ENCODE measurements at regions not wholly inside any gene's neighbourhood (a gene's known extent, or its start where the extent isn't known, plus 50 kb on each side); places are given as distances from the start of the nearest gene placed in this dataset.

DNA sequence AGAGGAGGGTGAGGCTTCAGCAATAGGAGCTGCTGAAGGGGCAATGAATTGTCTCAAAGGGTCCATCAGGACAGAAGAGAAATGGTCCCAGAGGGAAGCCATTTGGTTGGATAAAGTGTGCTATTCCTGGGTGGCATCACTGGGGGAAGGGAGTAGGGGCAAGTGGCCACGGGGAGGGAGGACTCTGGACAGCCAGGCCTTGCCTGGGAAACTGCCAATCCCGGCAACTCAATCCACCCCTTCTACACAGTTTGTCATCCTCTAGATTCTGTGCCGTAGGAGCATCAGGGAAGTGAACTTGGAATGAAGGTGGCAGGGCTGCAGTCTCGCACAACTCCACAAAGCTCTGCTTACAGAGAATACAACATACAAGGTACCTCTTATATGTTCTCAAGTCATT, 59.5 kb upstream of the RIPOR2 start:
- ATAC-seq (ENCODE audit: low read depth) (no peak), DNase-seq (no peak)
- POLR2A ChIA-PET, result interaction anchor here (0.6 to 2.6 kb wide), 4 partner anchors 10 to 133 kb away, joined by 4 to 10 read pairs (median 5); partner anchors contain the start of gene RIPOR2
- Mint-ChIP-seq H3K27me3 (no peaks in the 10 kb centered on the region), H3K27ac (peak overlapping the region; percentile 68), H3K4me1 (peaks cover 82% of the 10 kb centered on the region), H3K9me3 (ENCODE audit: insufficient read depth) (no peaks in the 10 kb centered on the region), H3K4me3 (no peak overlapping the region)
- H3K36me3 ChIP-seq (replicated peaks in 1 of 2; ENCODE audit: control extremely low read depth in 1 of 2, control insufficient read depth in 1 of 2, extremely low read depth in 1 of 2, insufficient read depth in 2 of 2, low read length in 1 of 2), result no peaks in the 10 kb centered on the region
- H3K9me3 ChIP-seq (ENCODE audit: control extremely low read depth in 1 of 3, control insufficient read depth in 2 of 3, insufficient read depth in 1 of 3, low read length in 2 of 3), result no peaks in the 10 kb centered on the region
- H3K4me2 ChIP-seq (replicated peaks; ENCODE audit: low read depth, low read length, poor library complexity, severe bottlenecking), result no peak overlapping the region
- H3K4me1 ChIP-seq (ENCODE audit: control insufficient read depth in 2 of 2, insufficient read depth in 2 of 2, low read length in 2 of 2), result peaks cover 59 to 64% of the 10 kb centered on the region in 2 donors
- TF ChIP-seq, protein P1, sequence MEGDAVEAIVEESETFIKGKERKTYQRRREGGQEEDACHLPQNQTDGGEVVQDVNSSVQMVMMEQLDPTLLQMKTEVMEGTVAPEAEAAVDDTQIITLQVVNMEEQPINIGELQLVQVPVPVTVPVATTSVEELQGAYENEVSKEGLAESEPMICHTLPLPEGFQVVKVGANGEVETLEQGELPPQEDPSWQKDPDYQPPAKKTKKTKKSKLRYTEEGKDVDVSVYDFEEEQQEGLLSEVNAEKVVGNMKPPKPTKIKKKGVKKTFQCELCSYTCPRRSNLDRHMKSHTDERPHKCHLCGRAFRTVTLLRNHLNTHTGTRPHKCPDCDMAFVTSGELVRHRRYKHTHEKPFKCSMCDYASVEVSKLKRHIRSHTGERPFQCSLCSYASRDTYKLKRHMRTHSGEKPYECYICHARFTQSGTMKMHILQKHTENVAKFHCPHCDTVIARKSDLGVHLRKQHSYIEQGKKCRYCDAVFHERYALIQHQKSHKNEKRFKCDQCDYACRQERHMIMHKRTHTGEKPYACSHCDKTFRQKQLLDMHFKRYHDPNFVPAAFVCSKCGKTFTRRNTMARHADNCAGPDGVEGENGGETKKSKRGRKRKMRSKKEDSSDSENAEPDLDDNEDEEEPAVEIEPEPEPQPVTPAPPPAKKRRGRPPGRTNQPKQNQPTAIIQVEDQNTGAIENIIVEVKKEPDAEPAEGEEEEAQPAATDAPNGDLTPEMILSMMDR (IDR thresholded peaks at IDR 0.05), result no peak
- TF ChIP-seq EZH2 (IDR thresholded peaks at IDR 0.05; ENCODE audit: borderline replicate concordance, insufficient read depth, low read depth, low read length, poor library complexity, severe bottlenecking), result no peak
- CTCF ChIA-PET, result interaction anchor here (0.9 to 11.4 kb wide), 10 partner anchors 12 to 139 kb away, joined by 3 to 465 read pairs (median 7); partner anchors contain the start of gene RIPOR2
- H3K9ac ChIP-seq (ENCODE audit: low read length), result no peak overlapping the region
- intact Hi-C loops (cut with micrococcal nuclease), result no loop called here
- no peak overlapping the region for H3K4me3 ChIP-seq (ENCODE audit: control extremely low read depth in 1 of 5, extremely low read depth in 1 of 5, insufficient read depth in 1 of 5, low read depth in 2 of 5, low read length in 4 of 5)
- H2AFZ ChIP-seq (ENCODE audit: insufficient read depth, low read depth, low read length, poor library complexity, severe bottlenecking), result no peak overlapping the region
- H3K27ac ChIP-seq (ENCODE audit: low read length in 2 of 2), result no peak overlapping the region
- WGBS (ENCODE audit: insufficient coverage), result no CpG with 5 or more reads among the region's 4 CpGs
- H3K27me3 ChIP-seq (replicated peaks in 1 of 4; ENCODE audit: control extremely low read depth in 1 of 4, control insufficient read depth in 3 of 4, insufficient read depth in 4 of 4, low read length in 3 of 4), result no peaks in the 10 kb centered on the region
- peaks cover 99% of the 10 kb centered on the region for H3K79me2 ChIP-seq (ENCODE audit: control insufficient read depth, insufficient read depth, low read length)
- H4K20me1 ChIP-seq (ENCODE audit: control insufficient read depth, insufficient read depth, low read length, poor library complexity, severe bottlenecking), result no peaks in the 10 kb centered on the region

DNA sequence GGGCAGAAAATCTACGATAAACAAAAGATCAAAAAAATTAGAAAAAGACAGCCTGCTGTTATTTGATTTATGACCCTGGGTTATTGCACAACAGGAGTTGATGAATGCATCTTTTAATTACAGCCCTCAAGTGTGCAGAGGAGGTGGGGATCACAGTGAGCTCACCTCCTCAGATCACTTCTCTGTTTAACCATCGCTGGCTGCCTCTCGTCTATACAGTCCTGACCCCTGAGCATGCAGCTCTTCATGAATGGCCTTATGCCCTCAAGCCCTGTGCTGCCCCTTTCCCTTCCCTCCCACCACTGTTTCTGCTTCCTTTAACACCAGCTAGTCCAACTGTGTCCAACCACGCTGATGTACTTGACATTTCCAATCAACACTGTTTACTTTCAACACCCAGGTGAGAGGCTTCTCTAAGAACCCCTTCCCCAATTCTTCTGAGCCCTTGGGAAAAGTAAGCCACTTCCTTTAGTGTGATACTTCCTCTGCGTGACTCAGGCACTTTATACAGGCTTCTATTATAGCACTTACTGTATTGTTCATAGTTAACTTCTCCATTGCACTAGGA, 60.6 kb upstream of the RIPOR2 start:
- no peaks in the 10 kb centered on the region for H4K20me1 ChIP-seq (ENCODE audit: control insufficient read depth, insufficient read depth, low read length, poor library complexity, severe bottlenecking)
- H3K4me2 ChIP-seq (replicated peaks; ENCODE audit: low read depth, low read length, poor library complexity, severe bottlenecking), result peak overlapping the region; percentile 64
- H3K79me2 ChIP-seq (ENCODE audit: control insufficient read depth, insufficient read depth, low read length), result peaks cover 99% of the 10 kb centered on the region
- peak; percentile 46 for DNase-seq
- Mint-ChIP-seq H3K9me3 (ENCODE audit: insufficient read depth) (no peaks in the 10 kb centered on the region), H3K4me1 (peaks cover 76% of the 10 kb centered on the region), H3K4me3 (peak overlapping the region; percentile 66), H3K27ac (peak overlapping the region; percentile 89), H3K27me3 (no peaks in the 10 kb centered on the region)
- CTCF ChIA-PET, result interaction anchor here (0.6 to 11.4 kb wide), 12 partner anchors 11 to 140 kb away, joined by 3 to 465 read pairs (median 5); partner anchors contain the start of gene RIPOR2
- TF ChIP-seq EZH2 (IDR thresholded peaks at IDR 0.05; ENCODE audit: borderline replicate concordance, insufficient read depth, low read depth, low read length, poor library complexity, severe bottlenecking), result no peak
- TF ChIP-seq, protein P1 (IDR thresholded peaks at IDR 0.05), result no peak
- H2AFZ ChIP-seq (ENCODE audit: insufficient read depth, low read depth, low read length, poor library complexity, severe bottlenecking), result no peak overlapping the region
- H3K27ac ChIP-seq (ENCODE audit: low read length in 2 of 2), result peak overlapping the region; percentile 40 to 78
- peak overlapping the region; percentile 17 for H3K9ac ChIP-seq (ENCODE audit: low read length)
- WGBS (ENCODE audit: insufficient coverage), result 7% methylated on average over 3 of the region's 5 CpGs
- POLR2A ChIA-PET, result interaction anchor here (2.2 to 2.6 kb wide), 2 partner anchors 10 to 60 kb away, joined by 10 to 17 read pairs; partner anchors contain the start of gene RIPOR2
- no peaks in the 10 kb centered on the region for H3K9me3 ChIP-seq (ENCODE audit: control extremely low read depth in 1 of 3, control insufficient read depth in 2 of 3, insufficient read depth in 1 of 3, low read length in 2 of 3)
- peaks cover 49 to 59% of the 10 kb centered on the region in 2 donors for H3K4me1 ChIP-seq (ENCODE audit: control insufficient read depth in 2 of 2, insufficient read depth in 2 of 2, low read length in 2 of 2)
- no peaks in the 10 kb centered on the region for H3K36me3 ChIP-seq (replicated peaks in 1 of 2; ENCODE audit: control extremely low read depth in 1 of 2, control insufficient read depth in 1 of 2, extremely low read depth in 1 of 2, insufficient read depth in 2 of 2, low read length in 1 of 2)
- ATAC-seq (ENCODE audit: low read depth), result peak; percentile 58
- intact Hi-C loops (cut with micrococcal nuclease), result no loop called here
- H3K4me3 ChIP-seq (ENCODE audit: control extremely low read depth in 1 of 5, extremely low read depth in 1 of 5, insufficient read depth in 1 of 5, low read depth in 2 of 5, low read length in 4 of 5), result peak overlapping the region in 1 of 5 experiments; percentile 33
- no peaks in the 10 kb centered on the region for H3K27me3 ChIP-seq (replicated peaks in 1 of 4; ENCODE audit: control extremely low read depth in 1 of 4, control insufficient read depth in 3 of 4, insufficient read depth in 4 of 4, low read length in 3 of 4)
